ENCODE measurements at regions not wholly inside any gene's neighbourhood (a gene's known extent, or its start where the extent isn't known, plus 50 kb on each side); places are given as distances from the start of the nearest gene placed in this dataset.

DNA sequence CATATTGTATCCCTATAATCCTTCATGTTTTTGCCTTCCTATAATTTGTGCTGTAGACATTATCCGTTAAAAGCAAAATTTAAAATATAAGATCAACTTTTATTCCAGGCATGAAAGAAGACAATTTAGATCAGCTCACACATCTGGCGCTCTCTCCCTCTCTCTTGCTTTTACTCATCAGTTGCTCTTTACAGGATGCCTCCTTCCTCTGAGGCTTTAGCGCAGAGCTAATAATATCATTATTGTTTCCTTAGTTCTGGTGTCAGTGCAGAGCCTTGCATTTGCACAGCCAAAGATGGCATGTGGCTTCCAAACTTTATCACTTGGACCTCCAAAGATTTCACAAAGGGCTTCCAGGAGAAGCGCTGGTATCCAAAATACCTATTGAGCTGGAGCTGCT lies 295.1 kb downstream of the FGF9 start:
- TF ChIP-seq CTCF (conservative IDR thresholded peaks at IDR 0.05; ENCODE audit: low read length): no peak
- TF ChIP-seq EZH2phosphoT487 (IDR thresholded peaks at IDR 0.05; ENCODE audit: borderline replicate concordance): no peak
